ENCODE measurements at regions not wholly inside any gene's neighbourhood (a gene's known extent, or its start where the extent isn't known, plus 50 kb on each side); places are given as distances from the start of the nearest gene placed in this dataset.

DNA sequence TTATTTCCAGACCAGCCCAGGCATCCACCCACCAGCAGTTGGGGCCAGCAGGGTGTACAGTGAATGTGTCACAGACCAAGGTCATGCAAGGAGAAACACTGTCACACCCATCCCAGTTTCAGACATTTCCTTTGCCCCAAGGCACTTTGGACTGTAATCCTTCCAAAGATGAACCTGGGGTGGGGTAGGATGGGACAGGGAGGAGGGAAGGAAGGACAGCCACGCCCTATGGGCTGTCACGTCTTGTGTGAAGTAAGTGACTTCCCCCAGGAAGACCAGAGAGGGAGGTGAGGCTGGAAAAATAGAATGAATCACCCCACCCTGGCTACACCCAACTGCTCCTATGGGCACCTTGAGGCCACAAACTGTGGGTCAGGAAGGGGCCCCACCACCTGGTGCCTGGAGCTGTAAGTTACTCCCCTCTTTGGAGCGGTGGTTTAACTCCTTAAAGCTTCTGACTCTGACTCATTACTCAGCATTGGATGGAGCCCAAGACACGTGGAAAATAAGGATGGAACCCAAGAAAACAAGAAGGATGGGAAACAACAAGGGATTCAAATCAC lies 349.9 kb upstream of the KLF3 start:
- TF ChIP-seq CREB1 (CRISPR knock-in tag; IDR thresholded peaks at IDR 0.05), result no peak
- TF ChIP-seq CTCF (IDR thresholded peaks at IDR 0.05), result no peak
- no peak for TF ChIP-seq USF2 (CRISPR knock-in tag; IDR thresholded peaks at IDR 0.05)
- no peak for TF ChIP-seq MAX (CRISPR knock-in tag; IDR thresholded peaks at IDR 0.05)
- TF ChIP-seq RELA (CRISPR knock-in tag; IDR thresholded peaks at IDR 0.05; ENCODE audit: borderline replicate concordance), result no peak
- no peak for TF ChIP-seq USF1 (CRISPR knock-in tag; IDR thresholded peaks at IDR 0.05)
- no peak for TF ChIP-seq IRF2 (CRISPR knock-in tag; IDR thresholded peaks at IDR 0.05; ENCODE audit: borderline replicate concordance, low read depth)
- TF ChIP-seq ZNF219 (CRISPR knock-in tag; IDR thresholded peaks at IDR 0.05; ENCODE audit: borderline replicate concordance), result no peak
- TF ChIP-seq ATF2 (CRISPR knock-in tag; IDR thresholded peaks at IDR 0.05; ENCODE audit: borderline replicate concordance, low read depth), result no peak
- TF ChIP-seq TP53 (CRISPR knock-in tag; IDR thresholded peaks at IDR 0.05), result no peak
- TF ChIP-seq, protein P1, sequence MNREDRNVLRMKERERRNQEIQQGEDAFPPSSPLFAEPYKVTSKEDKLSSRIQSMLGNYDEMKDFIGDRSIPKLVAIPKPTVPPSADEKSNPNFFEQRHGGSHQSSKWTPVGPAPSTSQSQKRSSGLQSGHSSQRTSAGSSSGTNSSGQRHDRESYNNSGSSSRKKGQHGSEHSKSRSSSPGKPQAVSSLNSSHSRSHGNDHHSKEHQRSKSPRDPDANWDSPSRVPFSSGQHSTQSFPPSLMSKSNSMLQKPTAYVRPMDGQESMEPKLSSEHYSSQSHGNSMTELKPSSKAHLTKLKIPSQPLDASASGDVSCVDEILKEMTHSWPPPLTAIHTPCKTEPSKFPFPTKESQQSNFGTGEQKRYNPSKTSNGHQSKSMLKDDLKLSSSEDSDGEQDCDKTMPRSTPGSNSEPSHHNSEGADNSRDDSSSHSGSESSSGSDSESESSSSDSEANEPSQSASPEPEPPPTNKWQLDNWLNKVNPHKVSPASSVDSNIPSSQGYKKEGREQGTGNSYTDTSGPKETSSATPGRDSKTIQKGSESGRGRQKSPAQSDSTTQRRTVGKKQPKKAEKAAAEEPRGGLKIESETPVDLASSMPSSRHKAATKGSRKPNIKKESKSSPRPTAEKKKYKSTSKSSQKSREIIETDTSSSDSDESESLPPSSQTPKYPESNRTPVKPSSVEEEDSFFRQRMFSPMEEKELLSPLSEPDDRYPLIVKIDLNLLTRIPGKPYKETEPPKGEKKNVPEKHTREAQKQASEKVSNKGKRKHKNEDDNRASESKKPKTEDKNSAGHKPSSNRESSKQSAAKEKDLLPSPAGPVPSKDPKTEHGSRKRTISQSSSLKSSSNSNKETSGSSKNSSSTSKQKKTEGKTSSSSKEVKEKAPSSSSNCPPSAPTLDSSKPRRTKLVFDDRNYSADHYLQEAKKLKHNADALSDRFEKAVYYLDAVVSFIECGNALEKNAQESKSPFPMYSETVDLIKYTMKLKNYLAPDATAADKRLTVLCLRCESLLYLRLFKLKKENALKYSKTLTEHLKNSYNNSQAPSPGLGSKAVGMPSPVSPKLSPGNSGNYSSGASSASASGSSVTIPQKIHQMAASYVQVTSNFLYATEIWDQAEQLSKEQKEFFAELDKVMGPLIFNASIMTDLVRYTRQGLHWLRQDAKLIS (CRISPR knock-in tag; IDR thresholded peaks at IDR 0.05; ENCODE audit: borderline replicate concordance), result no peak
- TF ChIP-seq CREM (CRISPR knock-in tag; IDR thresholded peaks at IDR 0.05), result no peak
- TF ChIP-seq, protein P2, sequence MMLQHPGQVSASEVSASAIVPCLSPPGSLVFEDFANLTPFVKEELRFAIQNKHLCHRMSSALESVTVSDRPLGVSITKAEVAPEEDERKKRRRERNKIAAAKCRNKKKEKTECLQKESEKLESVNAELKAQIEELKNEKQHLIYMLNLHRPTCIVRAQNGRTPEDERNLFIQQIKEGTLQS (CRISPR knock-in tag; conservative IDR thresholded peaks at IDR 0.05), result no peak
- no peak for TF ChIP-seq FOXK1 (CRISPR knock-in tag; IDR thresholded peaks at IDR 0.05)
